ENCODE measurements at regions not wholly inside any gene's neighbourhood (a gene's known extent, or its start where the extent isn't known, plus 50 kb on each side); places are given as distances from the start of the nearest gene placed in this dataset.
"Not testable (repeated sequence)": the region's sequence is repeated elsewhere in the genome, so short reads cannot be mapped to it uniquely, and the experiment has no call there.

DNA sequence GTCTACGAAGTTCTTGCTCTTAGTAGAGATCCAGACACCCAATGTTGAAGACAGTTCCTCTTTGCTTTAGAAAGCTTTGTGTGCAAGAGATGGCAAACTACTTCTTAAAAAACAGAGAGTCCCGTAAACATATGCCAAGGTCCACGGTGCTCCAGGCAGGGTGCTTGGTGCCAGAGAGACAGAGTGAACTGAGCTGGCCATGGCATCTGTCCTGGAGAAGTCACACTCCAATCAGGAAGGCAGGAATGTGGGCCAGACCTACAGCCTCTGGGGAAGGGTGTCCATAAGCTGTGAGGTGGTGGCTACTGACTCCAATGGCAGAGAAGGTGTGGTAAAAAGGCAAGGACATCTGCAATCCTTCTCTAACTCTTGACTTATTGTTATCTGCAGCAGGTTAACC is 242.0 kb upstream of the PLGLB2 start:
- not testable (repeated sequence) for H3K27ac ChIP-seq; H3K4me3 ChIP-seq; DNase-seq (ENCODE audit: low spot score)

DNA sequence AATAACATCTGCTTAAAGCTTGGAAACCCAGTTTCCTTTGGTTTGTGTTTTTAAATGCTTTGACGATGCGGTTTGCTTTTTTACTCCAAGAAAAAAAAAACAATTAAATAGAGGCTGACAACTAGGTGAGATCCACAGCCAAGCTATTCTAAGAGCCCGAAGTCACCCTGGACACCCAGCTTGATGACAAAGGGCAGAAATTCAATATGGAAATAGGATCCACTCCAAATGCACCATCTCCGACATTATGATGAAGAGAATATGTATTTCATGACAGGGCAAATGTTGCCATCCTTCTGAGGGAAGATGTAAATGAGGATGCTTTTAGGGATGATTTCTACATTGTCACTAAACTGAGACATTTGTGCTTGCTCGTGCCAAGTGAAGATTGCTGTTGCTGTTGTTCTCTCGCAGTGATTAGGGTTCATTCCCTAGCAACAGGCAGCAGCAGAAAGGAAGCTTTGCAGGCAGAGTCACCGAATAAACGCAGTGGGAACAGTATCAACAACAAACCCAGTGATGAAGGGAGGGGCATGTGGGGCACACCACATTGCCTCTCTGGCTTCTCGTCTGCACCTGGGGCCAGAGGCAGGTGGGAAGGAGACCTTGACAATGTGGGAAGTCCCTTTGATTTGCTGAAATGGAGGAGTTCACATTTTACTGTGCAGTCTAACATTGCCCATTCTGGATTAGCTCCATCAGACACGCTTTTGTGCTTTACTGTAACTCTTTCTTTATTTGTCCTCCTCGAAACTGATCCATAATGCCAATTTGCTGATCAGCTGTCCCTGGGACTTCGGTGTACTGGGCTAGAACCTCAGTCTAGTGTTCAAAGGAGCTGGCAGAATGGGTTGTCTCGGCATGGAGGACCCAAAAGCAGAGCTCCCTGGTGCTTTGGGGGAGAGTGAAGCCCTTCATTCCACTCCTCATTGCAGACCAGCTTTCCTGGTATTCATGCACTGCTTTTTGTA is 240.2 kb upstream of the PLGLB2 start:
- DNase-seq (ENCODE audit: low spot score); H3K4me3 ChIP-seq; H3K27ac ChIP-seq: not testable (repeated sequence)

DNA sequence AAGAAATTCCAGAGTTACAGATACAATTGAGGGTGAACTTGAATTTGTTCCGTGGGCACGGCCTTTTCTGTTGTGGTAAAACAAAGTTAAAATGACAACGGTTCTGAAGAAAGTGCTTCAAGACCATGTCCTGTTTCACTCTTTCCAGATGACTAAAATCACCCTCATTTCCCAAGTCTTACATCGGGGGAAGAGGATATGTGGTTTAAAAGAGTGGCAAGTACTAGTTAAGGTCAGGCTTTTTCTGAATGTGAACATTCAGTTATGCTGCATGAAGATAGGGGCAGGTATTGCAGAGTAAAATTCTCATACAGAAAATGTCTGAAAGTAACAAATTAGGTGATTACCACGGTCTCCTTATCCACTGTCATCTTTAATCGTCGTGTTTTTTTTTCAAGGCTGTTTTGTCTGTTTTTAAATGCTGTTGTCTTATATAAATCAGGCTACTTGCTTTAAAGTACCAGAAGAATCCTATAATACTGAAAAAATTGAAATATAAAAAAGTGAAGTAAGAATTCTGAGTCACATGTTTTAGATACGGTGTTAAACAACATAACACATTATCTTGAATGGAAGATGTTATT is 236.6 kb upstream of the PLGLB2 start:
- not testable (repeated sequence) for DNase-seq (ENCODE audit: low spot score); H3K27ac ChIP-seq; H3K4me3 ChIP-seq

GRCh38 chr2:87512864-87513530 is 234.9 kb upstream of the PLGLB2 start:
- not testable (repeated sequence) for H3K27ac ChIP-seq; DNase-seq (ENCODE audit: low spot score)

GRCh38 chr2:87514034-87514433 is 233.9 kb upstream of the PLGLB2 start:
- not testable (repeated sequence) for H3K4me3 ChIP-seq; H3K27ac ChIP-seq; DNase-seq (ENCODE audit: low spot score)

More at GRCh38 chr2:87512864-87513530, 234.9 kb upstream of the PLGLB2 start:
- H3K4me3 ChIP-seq, result not testable (repeated sequence)

DNA sequence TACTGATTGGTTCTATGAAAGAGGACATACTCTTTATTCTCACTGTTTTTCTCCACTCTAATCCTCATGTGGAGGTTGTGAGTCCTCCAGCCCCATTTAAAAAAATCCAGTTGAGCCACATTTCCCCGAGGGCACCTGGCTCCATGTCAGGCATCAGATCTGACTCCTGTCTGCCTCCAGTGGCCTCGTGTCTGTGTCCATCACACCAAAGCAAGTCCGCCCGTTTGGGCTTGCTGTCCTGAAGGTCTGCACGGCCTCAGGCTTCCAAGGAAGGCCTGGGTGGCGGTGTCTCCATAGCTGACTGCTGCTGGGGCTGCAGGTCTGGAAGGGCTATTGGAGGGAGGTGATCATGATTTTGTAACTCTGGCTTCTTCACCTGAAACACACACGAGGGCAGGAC is 233.4 kb upstream of the PLGLB2 start:
- DNase-seq (ENCODE audit: low spot score); H3K4me3 ChIP-seq; H3K27ac ChIP-seq: not testable (repeated sequence)

GRCh38 chr2:87515226-87515625 is 232.7 kb upstream of the PLGLB2 start:
- not testable (repeated sequence) for DNase-seq (ENCODE audit: low spot score); H3K27ac ChIP-seq; H3K4me3 ChIP-seq

DNA sequence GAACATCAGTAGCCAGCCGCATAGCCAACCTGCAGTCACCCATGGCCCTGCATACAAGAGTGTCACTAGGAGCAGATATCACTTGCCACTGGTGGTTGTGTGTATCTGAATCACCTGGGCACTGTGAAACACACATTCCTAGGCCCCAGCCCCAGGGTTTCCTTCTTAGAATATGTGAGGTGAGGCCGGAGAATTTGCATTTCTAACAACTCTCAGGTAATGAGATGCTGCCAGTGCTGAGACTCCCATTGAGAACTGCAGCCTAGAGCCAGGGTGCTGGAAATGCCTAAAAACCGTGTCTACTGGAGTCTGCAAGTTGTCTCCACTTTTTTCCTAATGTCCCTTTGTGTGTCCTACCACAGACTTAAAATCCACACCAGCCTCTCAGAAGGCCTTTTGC is 232.0 kb upstream of the PLGLB2 start:
- DNase-seq (ENCODE audit: low spot score); H3K4me3 ChIP-seq; H3K27ac ChIP-seq: not testable (repeated sequence)

DNA sequence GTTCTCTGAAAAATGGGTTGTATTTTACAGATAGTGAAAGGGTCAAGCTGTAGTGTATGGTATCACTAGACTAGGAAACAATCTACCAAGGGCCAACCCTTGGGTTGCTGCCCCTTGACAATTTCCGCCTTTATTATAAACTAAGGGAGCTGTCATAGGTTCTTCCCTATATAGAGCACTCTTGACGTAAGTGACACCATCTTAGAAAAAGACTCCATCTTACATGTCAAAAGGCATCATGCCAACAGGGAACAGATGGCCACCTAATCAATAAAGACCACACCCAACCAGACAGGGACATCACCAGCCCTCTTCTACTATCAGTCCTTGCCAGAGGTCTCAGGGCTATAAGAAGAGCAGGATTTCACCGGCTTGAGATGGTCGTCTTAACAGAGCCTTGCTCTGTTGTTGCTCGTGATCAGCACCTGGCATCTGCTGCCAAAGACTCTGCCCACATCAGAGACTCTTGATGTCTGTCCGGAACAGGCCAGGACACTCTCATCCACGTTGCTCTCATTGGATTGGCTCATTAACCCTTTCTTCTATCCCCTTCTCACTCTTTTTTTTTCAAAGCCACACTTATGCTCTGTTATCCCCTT is 231.4 kb upstream of the PLGLB2 start:
- not testable (repeated sequence) for H3K4me3 ChIP-seq; DNase-seq (ENCODE audit: low spot score); H3K27ac ChIP-seq

DNA sequence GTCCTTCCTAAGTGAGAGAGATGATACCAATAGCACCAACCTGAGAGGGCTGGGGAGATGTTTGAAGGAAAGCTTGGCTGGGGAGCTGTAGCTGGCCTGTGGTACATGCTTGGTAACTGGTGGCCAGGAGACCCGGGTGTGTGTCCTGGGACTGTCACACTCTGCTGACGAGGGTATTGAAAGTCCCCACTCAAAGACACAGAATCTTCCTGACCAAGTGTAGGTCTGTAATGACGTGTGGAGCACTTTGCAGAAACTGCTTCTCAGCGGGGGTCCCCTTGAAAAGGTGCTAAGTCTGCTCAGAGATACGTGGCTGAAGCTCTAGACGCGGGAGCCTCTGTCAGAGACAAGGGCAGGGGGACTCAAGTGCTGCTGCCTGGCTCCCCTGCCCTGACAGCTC is 230.4 kb upstream of the PLGLB2 start:
- not testable (repeated sequence) for DNase-seq (ENCODE audit: low spot score); H3K27ac ChIP-seq; H3K4me3 ChIP-seq

- H3K4me3 ChIP-seq; DNase-seq (ENCODE audit: low spot score): not testable (repeated sequence)
- peak overlapping the region in 1 of 2 donors; percentile 7 for H3K27ac ChIP-seq
Measured at GRCh38 chr2:87518066-87518465, 229.8 kb upstream of the PLGLB2 start.

GRCh38 chr2:87518547-87518946 is 229.3 kb upstream of the PLGLB2 start:
- not testable (repeated sequence) for DNase-seq (ENCODE audit: low spot score); H3K4me3 ChIP-seq
- H3K27ac ChIP-seq, result peak overlapping the region in 1 of 2 donors; percentile 7

GRCh38 chr2:87519158-87520011 is 228.5 kb upstream of the PLGLB2 start:
- not testable (repeated sequence) for DNase-seq (ENCODE audit: low spot score); H3K27ac ChIP-seq; H3K4me3 ChIP-seq

DNA sequence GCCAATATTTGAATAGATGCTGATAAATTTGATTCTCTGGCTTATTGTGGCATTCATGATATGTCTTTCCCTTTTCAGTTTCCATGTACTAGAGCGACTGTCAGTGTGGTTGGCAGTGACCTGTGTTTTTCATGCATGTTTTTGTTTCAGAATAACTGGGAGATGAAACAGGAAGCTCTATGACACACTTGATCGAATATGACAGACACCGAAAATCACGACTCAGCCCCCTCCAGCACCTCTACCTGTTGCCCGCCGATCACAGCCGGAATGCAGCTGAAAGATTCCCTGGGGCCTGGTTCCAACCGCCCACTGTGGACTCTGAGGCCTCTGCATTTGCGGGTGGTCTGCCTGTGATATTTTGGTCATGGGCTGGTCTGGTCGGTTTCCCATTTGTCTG is 226.8 kb upstream of the PLGLB2 start:
- H3K4me3 ChIP-seq; DNase-seq (ENCODE audit: low spot score); H3K27ac ChIP-seq: not testable (repeated sequence)

DNA sequence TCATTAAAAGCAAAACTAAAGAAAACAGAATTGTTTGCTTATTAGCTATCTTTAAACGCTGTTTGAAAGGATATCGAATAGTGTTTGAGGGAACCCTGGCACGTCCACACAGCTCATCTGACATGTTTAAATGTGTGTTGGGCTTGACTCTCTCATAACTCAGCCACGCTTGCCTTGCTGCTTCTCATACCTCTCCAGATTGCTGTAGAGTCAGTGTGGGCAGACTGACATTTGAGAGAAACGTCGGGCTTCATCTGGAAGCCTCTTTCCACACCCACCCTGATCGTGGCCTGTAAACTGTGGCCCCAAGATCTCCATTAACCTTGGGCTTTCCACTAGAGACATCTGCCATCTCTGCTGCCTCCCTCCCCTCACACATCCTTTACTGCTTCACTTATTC is 226.4 kb upstream of the PLGLB2 start:
- H3K4me3 ChIP-seq; DNase-seq (ENCODE audit: low spot score); H3K27ac ChIP-seq: not testable (repeated sequence)

DNA sequence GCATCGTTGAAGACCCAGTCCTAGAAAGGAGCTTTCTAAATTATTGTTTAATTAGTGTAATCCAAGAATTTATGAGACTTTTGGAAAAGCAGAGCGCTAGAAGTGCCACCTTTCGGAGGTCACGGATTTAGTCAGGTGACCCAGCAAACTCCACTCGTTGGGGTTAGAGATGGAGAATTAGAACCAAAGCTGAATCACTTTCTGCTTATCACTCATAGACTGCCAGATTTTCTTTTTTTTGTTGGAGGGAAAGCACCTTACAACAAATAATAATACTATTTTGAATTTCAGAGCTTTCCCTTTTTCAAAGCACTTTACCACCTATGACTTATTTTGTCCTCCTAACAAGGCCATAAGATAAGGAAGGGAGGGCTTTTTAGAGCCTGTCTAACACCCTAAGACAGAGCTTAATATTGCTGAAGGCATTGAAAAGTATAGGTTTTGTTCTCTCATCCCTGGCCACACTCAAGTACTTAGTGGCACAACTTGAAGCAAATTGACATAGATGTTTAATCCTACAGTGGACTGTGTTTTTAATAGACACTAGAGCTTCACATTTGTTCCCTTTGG is 223.2 kb upstream of the PLGLB2 start:
- H3K4me3 ChIP-seq; H3K27ac ChIP-seq; DNase-seq (ENCODE audit: low spot score): not testable (repeated sequence)

DNA sequence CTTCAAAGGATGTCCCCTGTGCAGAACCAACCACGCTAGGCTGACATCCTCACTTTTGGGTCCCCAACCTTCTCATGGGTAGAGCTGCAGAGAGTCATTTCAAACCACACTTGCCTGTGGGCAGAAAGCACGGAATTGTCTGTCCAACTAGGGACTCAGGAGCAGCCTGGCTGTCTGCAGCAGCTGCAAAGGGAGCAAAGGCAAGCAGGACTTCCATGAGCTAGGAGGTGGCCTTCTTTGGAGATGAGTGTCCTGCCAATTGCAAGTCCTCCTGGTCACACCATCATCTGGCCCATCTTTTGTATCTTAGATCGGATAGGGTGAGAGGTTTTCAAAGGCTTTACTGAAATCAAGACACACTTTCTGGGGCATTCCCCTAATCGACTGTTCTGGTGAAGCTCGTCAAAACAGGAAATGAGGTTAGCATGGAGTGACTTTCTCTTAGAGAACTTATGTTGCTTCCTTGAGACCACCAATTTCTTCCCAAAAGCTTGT is 222.3 kb upstream of the PLGLB2 start:
- DNase-seq (ENCODE audit: low spot score); H3K4me3 ChIP-seq; H3K27ac ChIP-seq: not testable (repeated sequence)

DNA sequence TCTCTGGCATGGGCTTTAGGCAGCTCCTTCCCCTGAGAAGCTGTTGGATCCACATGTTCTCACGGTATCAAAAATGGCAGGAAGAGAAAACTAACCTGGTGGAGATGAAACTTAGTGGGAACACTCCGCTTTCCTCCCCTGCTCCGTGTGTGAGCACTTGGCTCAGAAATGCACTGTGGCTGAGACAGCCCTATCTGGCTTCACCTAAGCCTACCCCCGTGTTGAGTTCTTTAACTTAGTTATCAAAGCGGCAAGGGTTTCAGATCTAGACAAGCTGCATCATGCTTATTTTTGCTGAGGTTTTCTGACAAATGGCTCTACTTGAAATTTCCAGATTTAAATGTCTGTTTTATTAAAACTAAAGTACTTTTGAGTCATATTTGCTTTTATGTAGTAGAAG is 221.6 kb upstream of the PLGLB2 start:
- not testable (repeated sequence) for H3K27ac ChIP-seq; DNase-seq (ENCODE audit: low spot score); H3K4me3 ChIP-seq
